DMS153 treated with DMSO at 0.1 percent for 48 hours (cell line): ENCODE measurements at regions not wholly inside any gene's neighbourhood (a gene's known extent, or its start where the extent isn't known, plus 50 kb on each side); places are given as distances from the start of the nearest gene placed in this dataset.
"Not testable (repeated sequence)": the region's sequence is repeated elsewhere in the genome, so short reads cannot be mapped to it uniquely, and the experiment has no call there.

Experiments
- DNase-seq: peaks from one replicate; lab custom pipeline; 2025; ENCODE audit not compliant: unreplicated experiment; lab: John Stamatoyannopoulos, UW

- no peak for DNase-seq
Observed at GRCh38 chr2:56510610-56511009, 326.8 kb downstream of the CCDC85A start.

- no peak for DNase-seq
Observed at GRCh38 chr2:56515399-56515798, 331.6 kb downstream of the CCDC85A start.

DNA sequence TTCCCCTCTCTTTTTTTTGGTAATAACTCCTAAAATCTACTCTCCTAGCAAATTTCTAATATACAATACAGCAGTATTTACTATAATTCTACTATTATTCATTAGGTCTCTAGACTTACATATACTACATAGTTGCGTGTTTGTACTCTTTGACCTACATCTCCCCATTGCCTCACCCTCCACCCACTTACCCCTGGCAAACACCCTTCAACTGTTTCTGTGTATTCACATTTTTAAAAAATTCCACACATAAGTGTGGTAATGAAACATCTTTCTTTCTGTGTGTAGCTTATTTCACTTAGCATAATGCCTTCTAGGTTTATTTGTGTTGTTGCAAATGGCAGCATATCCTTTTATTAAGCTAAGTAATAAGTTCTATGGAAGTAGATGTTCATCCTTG, 336.0 kb downstream of the CCDC85A start:
- no peak for DNase-seq

DNA sequence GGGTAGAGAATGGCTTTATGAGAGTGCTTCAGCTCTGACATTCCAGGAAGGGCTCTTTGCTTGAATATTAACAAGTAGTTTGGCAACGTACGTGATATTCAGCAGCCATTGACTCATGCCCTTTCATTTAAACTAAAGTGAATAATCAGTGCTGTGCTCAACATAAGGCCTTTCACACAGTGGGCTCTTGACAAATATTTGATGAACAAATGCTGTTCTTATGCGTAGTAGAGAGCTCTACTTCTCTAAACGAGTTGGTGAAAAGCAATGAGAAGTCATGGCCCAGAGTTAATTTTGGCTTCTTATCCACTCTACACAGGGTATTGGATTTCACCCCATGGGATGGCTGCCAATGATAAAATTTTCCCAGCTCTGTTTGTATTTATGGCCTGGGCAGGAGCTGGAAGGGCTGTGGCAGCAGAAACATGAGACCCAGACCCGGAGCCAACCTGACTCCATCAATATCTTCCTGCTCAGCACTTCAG, 338.9 kb downstream of the CCDC85A start:
- DNase-seq, result peak; percentile 89

GRCh38 chr2:56523816-56524215, 340.0 kb downstream of the CCDC85A start:
- DNase-seq, result no peak

GRCh38 chr2:56531668-56532420, 348.1 kb downstream of the CCDC85A start:
- no peak for DNase-seq

DNA sequence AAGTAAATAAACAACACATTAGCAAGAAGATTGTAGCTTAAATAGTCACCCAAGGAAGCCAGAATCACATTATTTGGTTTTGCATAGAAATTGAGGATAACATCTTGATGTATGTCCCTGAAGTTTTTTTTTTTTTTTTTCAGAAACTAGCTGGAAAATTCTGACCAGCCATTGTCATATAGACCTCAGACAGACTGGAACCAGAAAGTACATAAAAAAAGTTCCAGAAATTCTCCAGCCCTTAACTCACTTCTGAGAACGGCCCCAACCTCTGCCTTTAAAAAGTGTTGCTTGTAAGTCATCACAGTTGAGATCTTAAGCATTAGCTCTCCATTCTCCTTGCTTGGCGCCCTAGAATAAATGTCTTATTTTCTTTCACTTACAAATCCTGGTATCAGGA, 350.5 kb downstream of the CCDC85A start:
- no peak for DNase-seq

DNA sequence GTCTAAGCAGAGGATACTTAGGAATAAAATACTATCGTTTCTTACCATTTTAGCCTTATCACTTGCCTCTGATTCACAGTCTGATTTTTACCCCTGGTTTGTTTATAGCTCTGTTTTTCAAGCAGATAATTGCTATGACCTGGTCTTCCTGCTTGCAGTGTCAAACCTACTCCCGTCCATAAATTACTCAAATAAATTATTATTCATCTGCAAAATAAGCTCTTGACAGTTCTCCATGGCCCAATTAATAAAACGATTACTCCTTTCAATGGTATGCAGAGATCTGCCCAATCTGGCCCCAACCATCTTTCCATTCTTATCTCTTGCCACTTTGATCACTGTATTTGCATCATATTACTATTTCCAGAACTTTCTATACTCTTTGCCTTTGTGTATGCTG, 354.0 kb downstream of the CCDC85A start:
- no peak for DNase-seq

GRCh38 chr2:56539618-56540017, 355.8 kb downstream of the CCDC85A start:
- DNase-seq, result no peak

- DNase-seq, result no peak
Observed at GRCh38 chr2:56540467-56540866, 356.7 kb downstream of the CCDC85A start.

DNA sequence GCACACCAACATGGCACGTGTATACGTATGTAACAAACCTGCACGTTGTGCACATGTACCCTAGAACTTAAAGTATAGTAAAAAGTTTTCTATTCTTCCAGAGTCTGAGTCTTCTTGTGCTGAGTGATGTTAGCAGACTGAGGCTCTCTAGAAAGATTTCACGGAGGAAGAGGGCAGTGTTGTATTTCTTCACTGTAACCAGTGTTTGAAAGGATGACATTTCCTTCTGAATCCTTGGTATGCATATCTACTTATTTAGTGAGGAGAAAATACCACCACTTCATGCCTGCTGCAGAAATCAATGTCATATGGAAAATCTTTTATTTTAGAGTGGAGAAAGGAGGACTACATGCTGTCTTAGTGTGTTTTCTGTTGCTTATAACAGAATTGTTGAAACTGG, 357.1 kb downstream of the CCDC85A start:
- no peak for DNase-seq

DNA sequence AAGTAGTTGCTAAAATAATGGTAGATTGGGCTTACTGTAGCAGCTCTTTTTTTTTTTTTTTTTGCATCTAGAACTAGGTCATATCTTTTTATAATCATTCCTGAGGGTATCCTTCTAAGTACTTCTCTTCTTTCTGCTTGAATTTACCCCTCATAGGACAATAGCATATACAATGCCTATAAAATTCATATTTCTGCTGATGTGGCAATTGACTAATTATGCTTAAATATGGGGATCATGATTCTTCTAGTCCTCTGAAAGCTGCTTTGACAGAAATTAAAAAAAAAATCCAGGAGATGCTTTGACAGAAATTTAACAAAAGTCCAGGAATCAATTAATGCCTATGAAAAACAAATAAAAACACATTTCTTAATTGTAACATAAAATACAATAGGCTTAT, 358.4 kb downstream of the CCDC85A start:
- no peak for DNase-seq

DNA sequence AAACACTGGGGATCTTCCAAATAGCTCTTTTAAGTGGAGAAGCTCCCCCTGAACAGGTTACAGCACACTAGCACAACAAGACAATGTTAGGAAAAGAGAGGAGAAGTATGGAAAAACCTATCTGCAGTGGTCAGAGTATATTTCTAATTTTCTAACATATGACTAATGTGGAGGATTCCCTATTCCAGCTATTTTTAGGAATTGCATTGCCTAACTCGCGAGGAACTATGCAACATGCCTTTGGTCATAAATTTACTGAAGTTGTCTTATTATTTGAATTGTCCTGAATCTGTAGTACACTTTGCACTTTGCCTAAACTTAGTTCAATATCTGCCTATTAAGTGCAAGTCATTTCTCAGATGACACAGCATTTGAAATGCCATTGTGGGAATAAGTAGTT, 381.4 kb downstream of the CCDC85A start:
- DNase-seq, result no peak

DNA sequence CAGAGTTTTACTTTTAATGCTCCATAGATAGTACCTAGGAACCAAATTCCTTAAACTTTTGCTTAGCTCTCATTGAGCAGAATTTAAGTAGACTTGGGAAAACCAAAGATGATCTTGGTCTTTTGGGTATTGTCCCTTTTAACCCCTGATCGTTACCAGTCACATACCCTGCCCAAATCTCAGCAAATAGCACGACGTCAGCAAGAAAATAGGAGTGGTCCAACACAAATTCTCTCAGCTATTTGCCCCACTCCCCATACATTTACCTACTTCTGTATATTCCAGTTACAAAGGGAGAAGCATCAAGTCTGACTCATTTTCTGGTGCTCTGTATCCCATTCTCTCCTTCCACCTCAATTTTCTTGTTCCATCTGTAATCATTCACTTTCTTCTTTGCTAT, 387.3 kb downstream of the CCDC85A start:
- DNase-seq, result no peak

DNA sequence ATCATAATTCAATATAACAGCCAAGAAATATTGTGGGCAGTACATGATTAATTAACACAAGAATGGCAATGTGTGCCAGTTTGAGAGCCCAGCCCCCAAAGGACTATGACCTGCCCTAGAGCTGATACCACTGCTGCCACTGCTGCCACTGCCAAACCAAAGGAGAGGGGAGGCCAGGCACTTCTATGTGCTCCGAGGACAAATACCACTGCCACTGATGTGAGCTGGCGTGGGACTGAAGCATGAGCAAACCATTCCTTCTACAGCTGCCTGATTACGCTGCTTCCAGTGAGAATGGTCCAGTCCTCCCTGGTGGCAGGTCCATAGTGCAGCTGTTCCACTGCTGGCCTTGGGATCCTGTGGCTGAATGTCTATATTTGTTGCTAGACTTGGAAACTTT, 392.2 kb downstream of the CCDC85A start:
- no peak for DNase-seq

- DNase-seq, result no peak
Observed at GRCh38 chr2:56580242-56580641, 396.5 kb downstream of the CCDC85A start.

- no peak for DNase-seq
Observed at GRCh38 chr2:56582570-56582969, 398.8 kb downstream of the CCDC85A start.

- DNase-seq, result no peak
Observed at GRCh38 chr2:56583796-56584315, 400.1 kb downstream of the CCDC85A start.

DNA sequence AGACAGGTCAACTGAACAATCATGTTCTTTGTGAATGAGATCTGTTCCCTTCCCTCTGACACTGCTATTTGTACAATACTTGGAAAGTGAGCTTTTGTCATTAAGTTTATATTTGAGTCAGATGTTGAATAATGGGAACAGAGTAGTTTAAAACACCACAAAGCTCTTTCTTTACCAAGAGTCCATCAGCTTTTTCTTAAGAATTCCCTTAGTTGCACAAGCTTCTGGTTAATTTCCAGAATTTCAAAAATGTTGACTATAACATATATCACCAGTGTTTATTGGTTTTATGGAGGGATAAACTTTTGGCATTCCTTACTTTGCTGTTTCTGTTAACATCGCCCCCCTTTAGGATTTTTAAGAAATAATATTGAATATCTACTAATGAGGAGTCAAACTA, 403.7 kb downstream of the CCDC85A start:
- DNase-seq, result no peak

GRCh38 chr2:56589194-56589593, 405.4 kb downstream of the CCDC85A start:
- no peak for DNase-seq

GRCh38 chr2:56589835-56590234, 406.0 kb downstream of the CCDC85A start:
- no peak for DNase-seq

- no peak for DNase-seq
Observed at GRCh38 chr2:56590611-56591010, 406.8 kb downstream of the CCDC85A start.

DNA sequence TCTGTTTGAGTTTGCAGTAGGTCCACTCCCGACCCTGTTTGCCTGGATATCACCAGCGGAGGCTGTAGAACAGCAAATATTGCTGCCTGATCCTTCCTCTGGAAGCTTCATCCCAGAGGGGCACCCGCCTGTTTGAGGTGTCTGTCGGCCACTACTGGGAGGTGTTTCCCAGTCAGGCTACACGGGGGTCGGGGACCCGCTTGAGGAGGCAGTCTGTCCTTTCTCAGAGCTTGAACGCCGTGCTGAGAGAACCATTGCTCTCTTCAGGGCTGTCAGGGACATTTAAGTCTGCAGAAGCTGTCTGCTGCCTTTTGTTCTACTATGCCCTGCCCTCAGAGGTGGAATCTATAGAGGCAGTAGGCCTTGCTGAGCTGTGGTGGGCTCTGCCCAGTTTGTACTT, 422.3 kb downstream of the CCDC85A start:
- not testable (repeated sequence) for DNase-seq
